ENCODE measurements at regions not wholly inside any gene's neighbourhood (a gene's known extent, or its start where the extent isn't known, plus 50 kb on each side); places are given as distances from the start of the nearest gene placed in this dataset.

- DNase-seq (ENCODE audit: low spot score): no peak
These were observed 119.4 kb downstream of the UQCRFS1 start for GRCh38 chr19:29093553-29093908.

GRCh38 chr19:29092712-29093552 is 120.0 kb downstream of the UQCRFS1 start:
- DNase-seq (ENCODE audit: low spot score): no peak

- DNase-seq (ENCODE audit: low spot score): no peak
These were observed 122.0 kb downstream of the UQCRFS1 start for GRCh38 chr19:29090783-29091526.

GRCh38 chr19:29089315-29089870 is 123.6 kb downstream of the UQCRFS1 start:
- no peak for DNase-seq (ENCODE audit: low spot score)

- no peak for DNase-seq (ENCODE audit: low spot score)
These were observed 124.2 kb downstream of the UQCRFS1 start for GRCh38 chr19:29088761-29089160.

- DNase-seq (ENCODE audit: low spot score): no peak
These were observed 126.3 kb downstream of the UQCRFS1 start for GRCh38 chr19:29086646-29087045.

- DNase-seq (ENCODE audit: low spot score): no peak
These were observed 126.8 kb downstream of the UQCRFS1 start for GRCh38 chr19:29086182-29086581.

GRCh38 chr19:29085630-29086029 is 127.3 kb downstream of the UQCRFS1 start:
- no peak for DNase-seq (ENCODE audit: low spot score)

- no peak for DNase-seq (ENCODE audit: low spot score)
These were observed 127.7 kb downstream of the UQCRFS1 start for GRCh38 chr19:29085206-29085605.

- no peak for DNase-seq (ENCODE audit: low spot score)
These were observed 128.7 kb downstream of the UQCRFS1 start for GRCh38 chr19:29084266-29084665.

- DNase-seq (ENCODE audit: low spot score): no peak
These were observed 129.1 kb downstream of the UQCRFS1 start for GRCh38 chr19:29083863-29084262.

GRCh38 chr19:29079356-29080032 is 133.5 kb downstream of the UQCRFS1 start:
- no peak for DNase-seq (ENCODE audit: low spot score)

- no peak for DNase-seq (ENCODE audit: low spot score)
These were observed 136.0 kb downstream of the UQCRFS1 start for GRCh38 chr19:29076963-29077362.

GRCh38 chr19:29076161-29076560 is 136.8 kb downstream of the UQCRFS1 start:
- DNase-seq (ENCODE audit: low spot score): no peak

- DNase-seq (ENCODE audit: low spot score): no peak
These were observed 137.8 kb downstream of the UQCRFS1 start for GRCh38 chr19:29075149-29075548.

GRCh38 chr19:29074579-29074978 is 138.4 kb downstream of the UQCRFS1 start:
- DNase-seq (ENCODE audit: low spot score): no peak

- no peak for DNase-seq (ENCODE audit: low spot score)
These were observed 145.1 kb downstream of the UQCRFS1 start for GRCh38 chr19:29067831-29068230.

GRCh38 chr19:29062475-29063435 is 150.2 kb downstream of the UQCRFS1 start:
- DNase-seq (ENCODE audit: low spot score): no peak

GRCh38 chr19:29060813-29061364 is 152.1 kb downstream of the UQCRFS1 start:
- no peak for DNase-seq (ENCODE audit: low spot score)

GRCh38 chr19:29056535-29056934 is 156.4 kb downstream of the UQCRFS1 start:
- DNase-seq (ENCODE audit: low spot score): no peak

Data from D341Med (cell line).